Peyer's patch (tissue), 4 donors: ENCODE measurements at regions not wholly inside any gene's neighbourhood (a gene's known extent, or its start where the extent isn't known, plus 50 kb on each side); places are given as distances from the start of the nearest gene placed in this dataset.

Source experiments
- DNase-seq, 3 donors: peaks; one replicate each; pipeline ENCODE4 v3.0.0-alpha.2; 2017 to 2019
- H3K27ac ChIP-seq, 4 donors: fragments of 200-600 bp; sonication (generic); one replicate each; pipeline ENCODE4 v1.5.1; 2016 to 2019
- H3K27me3 ChIP-seq, 2 donors: fragments of 200-600 bp; sonication (generic); one replicate each; pipeline ENCODE4 v1.5.1; 2019
- H3K36me3 ChIP-seq, 3 donors: fragments of 200-600 bp; sonication (generic); one replicate each; pipeline ENCODE4 v1.5.1; 2016 to 2019
- H3K4me1 ChIP-seq, 4 donors: fragments of 200-600 bp; sonication (generic); one replicate each; pipeline ENCODE4 v1.5.1; 2016 to 2019
- H3K4me3 ChIP-seq, 4 donors: fragments of 200-600 bp; sonication (generic); 1 replicate in 3 of 4; 2 replicates in 1 of 4; pipeline ENCODE4 v1.5.1; 2016 to 2019; ENCODE audit warnings: mild to moderate bottlenecking in 1 of 4
- H3K9me3 ChIP-seq, 4 donors: fragments of 200-600 bp; sonication (generic); one replicate each; pipeline ENCODE4 v1.5.1; 2016 to 2019; ENCODE audit warnings: mild to moderate bottlenecking in 1 of 4
- POLR2A ChIP-seq, 2 donors: fragments of 450-650 bp; IDR thresholded peaks; one replicate each; pipeline ENCODE4 v1.5.1; 2017; ENCODE audit warnings: antibody characterized with exemption in 2 of 2, mild to moderate bottlenecking in 2 of 2, moderate library complexity in 2 of 2
- TF ChIP-seq, protein P1 (sequence below), 6 experiments: fragments of 450-650 bp in 4 of 6; fragments of 200-600 bp in 2 of 6; sonication (generic) in 1 of 6; IDR thresholded peaks; one replicate each; pipeline ENCODE4 v1.5.1; 2017 to 2019; ENCODE audit warnings: antibody characterized with exemption in 6 of 6, mild to moderate bottlenecking in 3 of 6, moderate library complexity in 1 of 6

DNA sequence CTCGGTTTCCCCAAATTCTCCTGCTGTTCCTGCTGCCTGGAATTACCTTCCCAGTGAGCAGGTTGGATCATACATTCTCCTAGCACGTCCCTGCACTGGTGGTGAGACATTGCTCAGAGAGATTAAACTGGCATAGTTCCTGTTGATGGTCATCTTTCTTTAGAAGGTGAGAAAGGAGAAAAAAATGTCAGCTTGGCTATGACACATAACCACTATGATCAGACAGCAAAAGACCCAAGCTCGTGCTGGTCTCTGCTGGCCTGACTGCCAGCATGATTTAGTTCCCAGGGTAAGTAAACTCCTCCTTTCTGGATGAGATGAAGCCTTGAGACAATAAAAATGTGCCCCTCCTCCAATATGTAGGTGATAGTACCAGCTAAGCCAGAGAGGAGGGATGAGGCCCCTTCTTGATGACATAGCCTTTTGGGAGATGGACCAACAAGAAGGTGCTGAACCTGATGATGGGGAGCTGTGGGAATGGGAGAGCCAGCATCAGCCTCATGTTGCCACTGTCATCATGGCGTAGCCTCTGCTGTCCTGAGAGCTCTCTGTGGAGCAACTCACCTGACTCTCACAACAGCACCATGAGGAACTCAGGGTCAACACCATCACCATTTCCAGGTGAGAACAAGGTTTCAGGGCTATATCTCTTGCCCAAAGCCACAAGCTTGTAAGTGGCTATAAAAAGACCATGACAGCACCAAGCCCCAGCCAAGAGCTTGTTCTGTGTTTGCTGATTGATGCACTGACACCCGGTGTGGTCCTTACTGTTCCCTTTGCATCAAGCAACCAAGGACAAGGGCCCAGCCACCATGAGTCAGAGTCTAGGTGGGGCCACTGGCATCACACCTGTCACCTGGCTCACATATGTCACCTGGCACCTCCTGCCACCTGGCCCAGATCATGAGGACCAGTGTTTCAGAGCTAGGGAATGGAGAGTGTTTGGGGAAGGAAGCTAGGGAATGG lies 200.0 kb downstream of the MATN1 start:
- no peak for TF ChIP-seq POLR2A (IDR thresholded peaks at IDR 0.05)
- TF ChIP-seq, protein P1, sequence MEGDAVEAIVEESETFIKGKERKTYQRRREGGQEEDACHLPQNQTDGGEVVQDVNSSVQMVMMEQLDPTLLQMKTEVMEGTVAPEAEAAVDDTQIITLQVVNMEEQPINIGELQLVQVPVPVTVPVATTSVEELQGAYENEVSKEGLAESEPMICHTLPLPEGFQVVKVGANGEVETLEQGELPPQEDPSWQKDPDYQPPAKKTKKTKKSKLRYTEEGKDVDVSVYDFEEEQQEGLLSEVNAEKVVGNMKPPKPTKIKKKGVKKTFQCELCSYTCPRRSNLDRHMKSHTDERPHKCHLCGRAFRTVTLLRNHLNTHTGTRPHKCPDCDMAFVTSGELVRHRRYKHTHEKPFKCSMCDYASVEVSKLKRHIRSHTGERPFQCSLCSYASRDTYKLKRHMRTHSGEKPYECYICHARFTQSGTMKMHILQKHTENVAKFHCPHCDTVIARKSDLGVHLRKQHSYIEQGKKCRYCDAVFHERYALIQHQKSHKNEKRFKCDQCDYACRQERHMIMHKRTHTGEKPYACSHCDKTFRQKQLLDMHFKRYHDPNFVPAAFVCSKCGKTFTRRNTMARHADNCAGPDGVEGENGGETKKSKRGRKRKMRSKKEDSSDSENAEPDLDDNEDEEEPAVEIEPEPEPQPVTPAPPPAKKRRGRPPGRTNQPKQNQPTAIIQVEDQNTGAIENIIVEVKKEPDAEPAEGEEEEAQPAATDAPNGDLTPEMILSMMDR (IDR thresholded peaks at IDR 0.05), result no peak
- H3K27ac ChIP-seq, result no peak overlapping the region
- no peak overlapping the region for H3K4me3 ChIP-seq
- no peaks in the 10 kb centered on the region for H3K9me3 ChIP-seq
- H3K36me3 ChIP-seq, result no peaks in the 10 kb centered on the region
- no peaks in the 10 kb centered on the region for H3K4me1 ChIP-seq
- no peak for DNase-seq
- H3K27me3 ChIP-seq, result no peaks in the 10 kb centered on the region

GRCh38 chr1:30522031-30523004 lies 201.1 kb downstream of the MATN1 start:
- Histone ChIP-seq H3K4me1 (no peaks in the 10 kb centered on the region), H3K27me3 (no peaks in the 10 kb centered on the region), H3K4me3 (no peak overlapping the region), H3K36me3 (no peaks in the 10 kb centered on the region), H3K27ac (no peak overlapping the region), H3K9me3 (no peaks in the 10 kb centered on the region)
- DNase-seq, result peak in 1 of 3 donors; percentile 3
- TF ChIP-seq POLR2A (IDR thresholded peaks at IDR 0.05), result no peak
- TF ChIP-seq, protein P1 (IDR thresholded peaks at IDR 0.05), result no peak

DNA sequence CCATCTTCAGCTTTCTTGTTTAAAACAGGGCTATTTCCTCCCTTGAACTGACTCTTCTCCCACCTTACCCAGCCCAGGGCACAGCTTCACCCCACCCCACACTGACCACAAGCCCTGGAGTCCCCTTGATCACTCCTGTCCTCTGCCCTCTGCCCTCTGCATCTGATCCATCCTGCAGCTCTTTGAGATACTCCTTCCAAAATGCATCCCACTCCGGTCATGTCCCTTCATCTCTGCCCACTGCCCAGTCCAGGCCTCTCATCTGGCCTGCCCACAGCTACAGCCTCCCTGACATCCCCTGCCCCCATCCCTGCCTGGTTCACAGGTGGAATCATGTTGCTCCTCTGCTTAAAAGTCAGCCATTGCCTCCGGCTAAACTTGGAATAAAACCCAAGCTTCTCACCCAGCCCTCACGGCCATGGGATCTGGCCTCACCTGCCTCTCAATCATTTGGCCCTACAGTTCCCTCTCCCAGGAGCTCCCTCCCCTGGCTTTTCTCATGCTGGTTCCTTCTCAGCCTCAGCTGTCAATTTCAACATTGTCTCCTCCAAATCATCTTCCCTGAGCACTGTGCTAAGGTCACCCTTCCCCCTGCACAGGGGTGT lies 202.0 kb downstream of the MATN1 start:
- no peaks in the 10 kb centered on the region for H3K4me1 ChIP-seq
- no peaks in the 10 kb centered on the region for H3K27me3 ChIP-seq
- DNase-seq, result peak in 1 of 3 donors; percentile 11
- TF ChIP-seq, protein P1 (IDR thresholded peaks at IDR 0.05), result no peak
- no peak for TF ChIP-seq POLR2A (IDR thresholded peaks at IDR 0.05)
- H3K9me3 ChIP-seq, result no peaks in the 10 kb centered on the region
- no peak overlapping the region for H3K27ac ChIP-seq
- H3K4me3 ChIP-seq, result no peak overlapping the region
- no peaks in the 10 kb centered on the region for H3K36me3 ChIP-seq

DNA sequence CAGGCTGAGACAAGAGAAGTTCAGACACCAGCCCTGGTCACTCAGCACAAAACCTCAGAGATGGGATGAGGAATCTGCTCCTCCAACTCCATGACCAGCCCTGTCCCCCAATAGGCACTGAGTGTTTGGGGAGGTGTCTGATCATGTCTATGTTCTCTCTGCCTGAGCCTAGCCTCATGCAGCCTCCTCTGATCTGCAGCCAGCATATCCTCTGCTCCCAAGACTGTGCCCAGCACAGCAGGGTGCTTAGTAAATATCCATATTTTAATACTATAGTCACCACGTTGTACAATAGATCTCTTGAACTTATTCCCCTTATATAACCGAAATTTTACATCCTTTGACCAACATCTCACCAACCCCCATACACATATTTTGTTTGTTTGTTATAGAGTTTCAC lies 202.9 kb downstream of the MATN1 start:
- H3K4me1 ChIP-seq, result no peaks in the 10 kb centered on the region
- no peaks in the 10 kb centered on the region for H3K27me3 ChIP-seq
- H3K4me3 ChIP-seq, result no peak overlapping the region
- no peak overlapping the region for H3K27ac ChIP-seq
- no peaks in the 10 kb centered on the region for H3K9me3 ChIP-seq
- no peaks in the 10 kb centered on the region for H3K36me3 ChIP-seq
- peak in 1 of 3 donors; percentile 2 for DNase-seq
- no peak for TF ChIP-seq POLR2A (IDR thresholded peaks at IDR 0.05)
- TF ChIP-seq, protein P1 (IDR thresholded peaks at IDR 0.05), result no peak

- H3K9me3 ChIP-seq, result no peaks in the 10 kb centered on the region
- no peaks in the 10 kb centered on the region for H3K27me3 ChIP-seq
- no peak for TF ChIP-seq POLR2A (IDR thresholded peaks at IDR 0.05)
- TF ChIP-seq, protein P1 (IDR thresholded peaks at IDR 0.05), result no peak
- no peak overlapping the region for H3K4me3 ChIP-seq
- H3K27ac ChIP-seq, result no peak overlapping the region
- no peaks in the 10 kb centered on the region for H3K4me1 ChIP-seq
- no peaks in the 10 kb centered on the region for H3K36me3 ChIP-seq
- no peak for DNase-seq
Observed at GRCh38 chr1:30519201-30519763, 204.1 kb downstream of the MATN1 start.
